Loucy (cell line): ENCODE measurements at regions not wholly inside any gene's neighbourhood (a gene's known extent, or its start where the extent isn't known, plus 50 kb on each side); places are given as distances from the start of the nearest gene placed in this dataset.

Experiments
- CTCF ChIP-seq: fragments of 200-600 bp; sonication (generic); conservative IDR thresholded peaks from 2 replicates; pipeline ENCODE4 v1.5.1; 2014; ENCODE audit warnings: mild to moderate bottlenecking, antibody characterized with exemption, low read length
- EZH2phosphoT487 ChIP-seq: fragments of 200-600 bp; IDR thresholded peaks from 2 replicates; pipeline ENCODE4 v1.6.1; 2018; ENCODE audit warnings: antibody characterized with exemption, mild to moderate bottlenecking, moderate library complexity, borderline replicate concordance

GRCh38 chr21:30028537-30028936 lies 88.7 kb upstream of the GRIK1 start:
- TF ChIP-seq CTCF = no peak
- TF ChIP-seq EZH2phosphoT487 = no peak
